Mammary epithelial cell (primary cell): ENCODE measurements at regions not wholly inside any gene's neighbourhood (a gene's known extent, or its start where the extent isn't known, plus 50 kb on each side); places are given as distances from the start of the nearest gene placed in this dataset.

Experiments
- CTCF ChIP-seq, 2 donors: IDR thresholded peaks in 1 of 2; conservative IDR thresholded peaks in 1 of 2; 2 replicates each; pipeline ENCODE4 v1.5.1; 2011 to 2012; ENCODE audit warnings: inconsistent platforms in 2 of 2, low read length in 2 of 2, mild to moderate bottlenecking in 2 of 2, control low read depth in 1 of 2, low read depth in 1 of 2; ENCODE audit not compliant: insufficient read depth in 1 of 2; ENCODE audit errors: extremely low read depth in 1 of 2
- EZH2 ChIP-seq: IDR thresholded peaks from 2 replicates; pipeline ENCODE4 v1.6.1; 2012; ENCODE audit warnings: low read length, inconsistent platforms, borderline replicate concordance

GRCh38 chr10:17504547-17505245 lies 50.3 kb upstream of the ST8SIA6 start:
- TF ChIP-seq CTCF (conservative IDR thresholded peaks at IDR 0.05 in 1 of 2, IDR thresholded peaks at IDR 0.05 in 1 of 2; ENCODE audit: extremely low read depth in 1 of 2, insufficient read depth in 1 of 2, low read depth in 1 of 2, low read length in 2 of 2) (no peak), EZH2 (no peak)
